ENCODE measurements at regions not wholly inside any gene's neighbourhood (a gene's known extent, or its start where the extent isn't known, plus 50 kb on each side); places are given as distances from the start of the nearest gene placed in this dataset.
"Not testable (repeated sequence)": the region's sequence is repeated elsewhere in the genome, so short reads cannot be mapped to it uniquely, and the experiment has no call there.

- no peak for DNase-seq (ENCODE audit: low read depth, low spot score)
Measured at GRCh38 chr3:103873897-103874545, 1439.2 kb downstream of the ZPLD1 start.

- DNase-seq (ENCODE audit: low read depth, low spot score), result not testable (repeated sequence)
Measured at GRCh38 chr3:103881809-103882208, 1447.0 kb downstream of the ZPLD1 start.

GRCh38 chr3:103889675-103890074 is 1454.9 kb downstream of the ZPLD1 start:
- DNase-seq (ENCODE audit: low read depth, low spot score), result no peak

GRCh38 chr3:103894162-103894822 is 1459.5 kb downstream of the ZPLD1 start:
- DNase-seq (ENCODE audit: low read depth, low spot score), result no peak

- no peak for DNase-seq (ENCODE audit: low read depth, low spot score)
Measured at GRCh38 chr3:103899328-103899727, 1464.5 kb downstream of the ZPLD1 start.

- DNase-seq (ENCODE audit: low read depth, low spot score), result no peak
Measured at GRCh38 chr3:103904991-103905390, 1461.7 kb upstream of the ALCAM start.

GRCh38 chr3:103906304-103906703 is 1460.4 kb upstream of the ALCAM start:
- no peak for DNase-seq (ENCODE audit: low read depth, low spot score)

GRCh38 chr3:103906808-103907207 is 1459.9 kb upstream of the ALCAM start:
- DNase-seq (ENCODE audit: low read depth, low spot score), result no peak

GRCh38 chr3:103907567-103907966 is 1459.1 kb upstream of the ALCAM start:
- no peak for DNase-seq (ENCODE audit: low read depth, low spot score)

- DNase-seq (ENCODE audit: low read depth, low spot score), result no peak
Measured at GRCh38 chr3:103909395-103909794, 1457.3 kb upstream of the ALCAM start.

GRCh38 chr3:103918336-103918735 is 1448.4 kb upstream of the ALCAM start:
- DNase-seq (ENCODE audit: low read depth, low spot score), result no peak

- no peak for DNase-seq (ENCODE audit: low read depth, low spot score)
Measured at GRCh38 chr3:103919327-103919726, 1447.4 kb upstream of the ALCAM start.

GRCh38 chr3:103923907-103924306 is 1442.8 kb upstream of the ALCAM start:
- no peak for DNase-seq (ENCODE audit: low read depth, low spot score)

GRCh38 chr3:103924544-103924943 is 1442.2 kb upstream of the ALCAM start:
- DNase-seq (ENCODE audit: low read depth, low spot score), result no peak

GRCh38 chr3:103926936-103927335 is 1439.8 kb upstream of the ALCAM start:
- DNase-seq (ENCODE audit: low read depth, low spot score), result no peak

GRCh38 chr3:103927896-103928295 is 1438.8 kb upstream of the ALCAM start:
- no peak for DNase-seq (ENCODE audit: low read depth, low spot score)

- DNase-seq (ENCODE audit: low read depth, low spot score), result no peak
Measured at GRCh38 chr3:103937094-103937493, 1429.6 kb upstream of the ALCAM start.

- no peak for DNase-seq (ENCODE audit: low read depth, low spot score)
Measured at GRCh38 chr3:103947062-103947461, 1419.6 kb upstream of the ALCAM start.

GRCh38 chr3:103949693-103950092 is 1417.0 kb upstream of the ALCAM start:
- DNase-seq (ENCODE audit: low read depth, low spot score), result no peak

- DNase-seq (ENCODE audit: low read depth, low spot score), result no peak
Measured at GRCh38 chr3:103950676-103951075, 1416.0 kb upstream of the ALCAM start.

- no peak for DNase-seq (ENCODE audit: low read depth, low spot score)
Measured at GRCh38 chr3:103953796-103954195, 1412.9 kb upstream of the ALCAM start.

- no peak for DNase-seq (ENCODE audit: low read depth, low spot score)
Measured at GRCh38 chr3:103960819-103961218, 1405.9 kb upstream of the ALCAM start.

GRCh38 chr3:103963599-103963998 is 1403.1 kb upstream of the ALCAM start:
- DNase-seq (ENCODE audit: low read depth, low spot score), result no peak

All from pulmonary artery endothelial cell (primary cell).